ENCODE measurements at regions not wholly inside any gene's neighbourhood (a gene's known extent, or its start where the extent isn't known, plus 50 kb on each side); places are given as distances from the start of the nearest gene placed in this dataset.

DNA sequence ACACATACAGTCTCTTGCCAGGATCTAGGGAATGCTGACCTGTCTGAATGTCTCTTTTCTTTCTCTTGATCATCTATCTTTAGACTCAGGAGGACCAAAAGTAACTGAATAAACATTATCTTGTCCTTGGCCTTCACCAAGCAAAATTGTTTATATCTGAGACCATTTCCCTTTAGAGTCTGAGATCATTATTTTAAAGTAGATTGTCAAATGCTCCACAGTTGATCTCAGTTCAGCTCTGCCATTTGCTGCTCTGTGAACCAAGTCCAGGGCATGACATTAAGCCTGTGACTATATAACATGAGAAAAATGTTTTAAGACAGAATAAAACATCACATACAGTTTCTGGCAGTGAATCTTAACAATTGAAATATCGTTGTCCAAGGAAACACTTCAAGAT lies 148.3 kb upstream of the NRSN1 start:
- intact Hi-C loops (cut with DNase I), result no loop called here
- Histone ChIP-seq H3K9me3 (no peaks in the 10 kb centered on the region), H3K4me3 (no peak overlapping the region), H3K27me3 (ENCODE audit: insufficient read depth in 3 of 3, low read length in 2 of 3) (no peaks in the 10 kb centered on the region), H3K27ac (no peak overlapping the region), H3K36me3 (ENCODE audit: insufficient read depth in 1 of 2, low read depth in 1 of 2) (no peaks in the 10 kb centered on the region), H3K4me1 (no peaks in the 10 kb centered on the region)
- WGBS, 3 donors, result 55 to 77% (median 68%) methylated on average over 1 of the region's 1 CpG
- ATAC-seq, result no peak
- DNase-seq, result no peak
- TF ChIP-seq, protein P1, sequence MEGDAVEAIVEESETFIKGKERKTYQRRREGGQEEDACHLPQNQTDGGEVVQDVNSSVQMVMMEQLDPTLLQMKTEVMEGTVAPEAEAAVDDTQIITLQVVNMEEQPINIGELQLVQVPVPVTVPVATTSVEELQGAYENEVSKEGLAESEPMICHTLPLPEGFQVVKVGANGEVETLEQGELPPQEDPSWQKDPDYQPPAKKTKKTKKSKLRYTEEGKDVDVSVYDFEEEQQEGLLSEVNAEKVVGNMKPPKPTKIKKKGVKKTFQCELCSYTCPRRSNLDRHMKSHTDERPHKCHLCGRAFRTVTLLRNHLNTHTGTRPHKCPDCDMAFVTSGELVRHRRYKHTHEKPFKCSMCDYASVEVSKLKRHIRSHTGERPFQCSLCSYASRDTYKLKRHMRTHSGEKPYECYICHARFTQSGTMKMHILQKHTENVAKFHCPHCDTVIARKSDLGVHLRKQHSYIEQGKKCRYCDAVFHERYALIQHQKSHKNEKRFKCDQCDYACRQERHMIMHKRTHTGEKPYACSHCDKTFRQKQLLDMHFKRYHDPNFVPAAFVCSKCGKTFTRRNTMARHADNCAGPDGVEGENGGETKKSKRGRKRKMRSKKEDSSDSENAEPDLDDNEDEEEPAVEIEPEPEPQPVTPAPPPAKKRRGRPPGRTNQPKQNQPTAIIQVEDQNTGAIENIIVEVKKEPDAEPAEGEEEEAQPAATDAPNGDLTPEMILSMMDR (IDR thresholded peaks at IDR 0.05), result no peak

DNA sequence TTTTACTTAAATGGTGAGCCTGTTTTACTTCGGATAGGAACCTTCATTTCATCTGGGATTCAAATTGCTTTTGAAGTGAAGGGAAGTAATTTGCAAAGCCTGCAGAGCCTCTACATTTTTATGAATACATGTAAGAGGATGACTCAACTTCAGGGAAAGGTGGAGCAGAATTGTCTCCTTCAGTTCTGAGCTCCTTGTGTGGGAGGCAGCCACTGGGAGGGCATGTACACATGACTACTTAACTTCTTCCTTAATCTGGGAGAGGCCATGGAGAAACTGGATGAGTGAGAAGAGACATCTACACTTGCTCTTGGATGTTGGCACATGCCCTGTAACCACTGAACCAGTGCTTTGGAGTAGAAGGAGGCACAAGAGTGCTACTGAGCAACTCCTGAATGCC lies 145.1 kb upstream of the NRSN1 start:
- Histone ChIP-seq H3K9me3 (no peaks in the 10 kb centered on the region), H3K27me3 (ENCODE audit: insufficient read depth in 3 of 3, low read length in 2 of 3) (no peaks in the 10 kb centered on the region), H3K27ac (no peak overlapping the region), H3K4me3 (no peak overlapping the region), H3K4me1 (no peaks in the 10 kb centered on the region), H3K36me3 (ENCODE audit: insufficient read depth in 1 of 2, low read depth in 1 of 2) (no peaks in the 10 kb centered on the region)
- ATAC-seq (no peak), DNase-seq (no peak)
- 75 to 80% (median 75%) methylated on average over 1 of the region's 1 CpG for WGBS, 3 donors
- intact Hi-C loops (cut with DNase I), result no loop called here
- TF ChIP-seq, protein P1 (IDR thresholded peaks at IDR 0.05), result no peak

DNA sequence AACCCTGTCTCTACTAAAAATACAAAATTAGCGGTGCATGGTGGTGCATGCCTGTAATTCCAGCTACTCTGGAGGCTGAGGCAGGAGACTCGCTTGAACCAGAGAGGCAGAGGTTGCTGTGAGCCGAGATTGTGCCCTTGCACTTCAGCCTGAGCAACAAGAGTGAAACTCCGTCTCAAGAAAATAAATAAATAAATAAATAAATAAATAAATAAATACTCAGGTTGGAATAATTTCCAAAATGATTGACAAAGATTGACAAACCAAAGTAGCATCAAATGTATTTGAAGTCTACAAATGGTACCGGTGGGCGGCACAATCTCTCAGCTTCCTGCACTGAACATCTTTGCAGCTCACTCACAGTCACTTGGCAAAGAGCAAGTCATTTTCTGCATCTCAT lies 144.1 kb upstream of the NRSN1 start:
- TF ChIP-seq, protein P1 (IDR thresholded peaks at IDR 0.05), result no peak
- Histone ChIP-seq H3K27me3 (ENCODE audit: insufficient read depth in 3 of 3, low read length in 2 of 3) (no peaks in the 10 kb centered on the region), H3K27ac (no peak overlapping the region), H3K9me3 (no peaks in the 10 kb centered on the region), H3K4me3 (no peak overlapping the region), H3K4me1 (no peaks in the 10 kb centered on the region), H3K36me3 (ENCODE audit: insufficient read depth in 1 of 2, low read depth in 1 of 2) (no peaks in the 10 kb centered on the region)
- ATAC-seq, result no peak
- intact Hi-C loops (cut with DNase I), result no loop called here
- no peak for DNase-seq
- WGBS, 3 donors, result 75 to 93% (median 85%) methylated on average over 6 of the region's 6 CpGs

DNA sequence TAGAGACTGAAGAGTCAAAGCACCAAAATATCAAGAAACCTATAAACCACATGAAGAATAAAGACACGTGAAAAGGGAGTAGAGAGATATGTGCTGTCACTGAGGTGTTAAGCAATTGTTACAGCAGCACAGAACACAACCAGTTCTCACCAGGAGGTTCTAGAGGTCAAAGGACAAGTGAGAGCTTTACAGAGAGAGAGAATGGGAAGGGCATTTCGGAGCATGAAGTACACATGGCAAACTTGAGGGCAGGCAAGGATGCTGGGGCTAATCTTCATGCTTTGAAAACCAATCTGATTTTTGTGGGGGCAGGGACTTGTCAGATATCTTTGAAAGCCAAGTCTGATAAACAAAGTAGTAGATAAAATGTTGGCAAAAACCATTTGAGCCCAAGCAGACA lies 142.3 kb upstream of the NRSN1 start:
- DNase-seq, result no peak
- intact Hi-C loops (cut with DNase I), result no loop called here
- TF ChIP-seq, protein P1 (IDR thresholded peaks at IDR 0.05), result no peak
- Histone ChIP-seq H3K36me3 (ENCODE audit: insufficient read depth in 1 of 2, low read depth in 1 of 2) (no peaks in the 10 kb centered on the region), H3K27me3 (ENCODE audit: insufficient read depth in 3 of 3, low read length in 2 of 3) (no peaks in the 10 kb centered on the region), H3K9me3 (no peaks in the 10 kb centered on the region), H3K4me3 (no peak overlapping the region), H3K27ac (no peak overlapping the region), H3K4me1 (no peaks in the 10 kb centered on the region)
- no peak for ATAC-seq
- 30 to 61% (median 49%) methylated on average over 2 of the region's 2 CpGs for WGBS, 3 donors

DNA sequence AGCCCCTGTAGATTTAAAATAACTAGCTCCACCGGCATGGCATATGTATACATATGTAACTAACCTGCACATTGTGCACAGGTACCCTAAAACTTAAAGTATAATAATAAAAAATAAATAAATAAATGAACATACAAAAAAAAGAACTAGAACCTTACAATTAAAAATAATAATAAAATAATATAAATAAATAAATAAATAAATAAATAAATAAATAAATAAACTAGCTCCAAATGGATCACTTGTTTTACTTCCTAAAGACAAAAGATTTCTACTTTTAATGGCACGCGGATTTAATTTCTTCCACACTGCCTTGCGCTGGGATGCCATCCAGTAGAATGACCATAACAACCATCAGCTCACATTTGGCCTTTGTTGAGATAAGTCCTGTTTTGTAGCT lies 141.0 kb upstream of the NRSN1 start:
- no peak overlapping the region for H3K27ac ChIP-seq
- 82 to 94% (median 92%) methylated on average over 4 of the region's 4 CpGs for WGBS, 3 donors
- ATAC-seq (no peak), DNase-seq (no peak)
- intact Hi-C loops (cut with DNase I), result no loop called here
- no peaks in the 10 kb centered on the region for H3K36me3 ChIP-seq (ENCODE audit: insufficient read depth in 1 of 2, low read depth in 1 of 2)
- no peak overlapping the region for H3K4me3 ChIP-seq
- H3K9me3 ChIP-seq, result no peaks in the 10 kb centered on the region
- TF ChIP-seq, protein P1 (IDR thresholded peaks at IDR 0.05), result no peak
- no peaks in the 10 kb centered on the region for H3K4me1 ChIP-seq
- no peaks in the 10 kb centered on the region for H3K27me3 ChIP-seq (ENCODE audit: insufficient read depth in 3 of 3, low read length in 2 of 3)
